Heart left ventricle (tissue), 16 donors: ENCODE measurements at regions not wholly inside any gene's neighbourhood (a gene's known extent, or its start where the extent isn't known, plus 50 kb on each side); places are given as distances from the start of the nearest gene placed in this dataset.

Experiments
- ATAC-seq, 4 donors: fragments of 200-7000 bp; cut with Tn5 transposase; one replicate each; pipeline ENCODE4 v1.9.1; 2020 to 2022; ENCODE audit warnings: moderate library complexity in 4 of 4, mild to moderate bottlenecking in 3 of 4, moderate number of reproducible peaks in 1 of 4
- DNase-seq, 5 donors: peaks; one replicate each; pipeline ENCODE4 v3.0.0-alpha.2; 2020
- H3K27ac ChIP-seq, 12 donors: fragments of 200-600 bp; sonication (generic) in 4 of 12; one replicate each; pipeline versions ENCODE4 v1.5.0 to v1.8.0; 2016 to 2022; ENCODE audit warnings: mild to moderate bottlenecking in 2 of 12
- H3K27me3 ChIP-seq, 9 donors: fragments of 200-600 bp; sonication (generic) in 2 of 9; one replicate each; pipeline versions ENCODE4 v1.5.1 to v1.8.0; 2016 to 2022; ENCODE audit warnings: mild to moderate bottlenecking in 3 of 9
- H3K36me3 ChIP-seq, 9 donors: fragments of 200-600 bp; sonication (generic) in 2 of 9; one replicate each; pipeline versions ENCODE4 v1.5.0 to v1.8.0; 2018 to 2022; ENCODE audit warnings: mild to moderate bottlenecking in 2 of 9
- H3K4me1 ChIP-seq, 12 donors: fragments of 200-600 bp; sonication (generic) in 4 of 12; one replicate each; pipeline versions ENCODE4 v1.5.0 to v1.8.0; 2016 to 2022; ENCODE audit warnings: mild to moderate bottlenecking in 3 of 12
- H3K4me3 ChIP-seq, 12 donors: fragments of 200-600 bp; sonication (generic) in 4 of 12; one replicate each; pipeline versions ENCODE4 v1.5.0 to v1.8.0; 2017 to 2022; ENCODE audit warnings: mild to moderate bottlenecking in 9 of 12, moderate library complexity in 4 of 12
- H3K9me3 ChIP-seq, 12 donors: fragments of 200-600 bp; sonication (generic) in 4 of 12; one replicate each; pipeline versions ENCODE4 v1.5.0 to v1.8.0; 2016 to 2022; ENCODE audit warnings: mild to moderate bottlenecking in 1 of 12
- CTCF ChIP-seq, 12 donors: fragments of 200-600 bp; sonication (generic) in 4 of 12; IDR thresholded peaks; one replicate each; pipeline versions ENCODE4 v1.5.0 to v1.8.0; 2018 to 2022; ENCODE audit warnings: antibody characterized with exemption in 12 of 12, mild to moderate bottlenecking in 5 of 12
- POLR2A ChIP-seq, 2 donors: fragments of 450-650 bp; IDR thresholded peaks; one replicate each; pipeline ENCODE4 v1.6.1; 2017; ENCODE audit warnings: antibody characterized with exemption in 2 of 2, mild to moderate bottlenecking in 2 of 2, moderate library complexity in 2 of 2
- WGBS, 4 donors: extraction: QIAGEN DNeasy Blood & Tissue Kit in 2 of 4; methylation state at CpG; one replicate each; pipeline versions ENCODE4 v1.1.5 to v1.1.7; 2013 to 2018; 5-methylcytosine and 5-hydroxymethylcytosine counted together
- intact Hi-C, 10 donors: fragments of 100-400 bp; cut with DNase I; formaldehyde crosslinking; loops; one replicate each; pipeline versions ENCODE4 v1.11.1 to v1.14.2; 2022
- donor health status: ischemic (EF 13 %, LVEDD 7.1; RV severe dilation, severe dysfunction).
- donor health status: healthy with polysubstance abuse.
- donor health status: DM: no; HTN: yes; CAD: no.
- donor health status: DM: no; HTN: no; CAD: no.
- donor health status: ischemic (EF 25% LVEDD 6.9; RV normal size, moderate dysfunction).
- donor health status: ischemic (EF 25% LVEDD 5.7; RV mildly dilated, moderate dysfunction).
- donor health status: healthy.
- donor health status: DM: yes; HTN: yes; CAD: no.
- donor health status: ischemic (EF 35%, LVEDD 5.7; RV mildly dilated, moderate dysfunction).
- donor health status: nonischemic (EF 11% LVEDD 7.7; RV severe dilation, severe dysfunction).
- donor health status: DM: yes; HTN: yes; CAD: no.
- donor health status: PGD.
- donor health status: ischemic (EF 29% LVEDD 5.4; RV normal size, mild dysfunction).
- donor health status: nonischemic (EF 23%, LVEDD 6.1; RV moderate dilation, normal function).

DNA sequence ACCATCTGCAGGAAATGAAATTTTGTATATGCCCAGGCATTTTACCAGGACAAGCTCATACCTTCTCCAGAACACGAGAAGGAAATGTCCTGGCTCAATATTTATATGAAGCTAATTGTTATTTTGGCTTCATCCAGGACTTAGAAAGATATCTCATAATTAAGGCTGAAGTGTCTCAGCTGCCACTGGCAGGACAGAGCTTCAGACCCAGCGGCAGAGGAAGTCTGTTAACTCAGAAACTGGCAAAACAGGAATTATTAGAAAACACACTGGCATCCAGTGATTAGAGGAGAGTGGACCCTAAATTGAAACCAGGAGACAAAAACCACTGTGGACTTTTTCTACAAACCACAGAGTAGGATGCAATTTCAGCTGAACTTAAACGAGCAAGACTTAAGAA is 329.7 kb downstream of the CYRIA start:
- ATAC-seq: no peak
- 49 to 70% (median 62%) methylated on average over 3 of the region's 3 CpGs for WGBS, 4 donors
- Histone ChIP-seq H3K27me3 (no peaks in the 10 kb centered on the region), H3K27ac (no peak overlapping the region), H3K36me3 (no peaks in the 10 kb centered on the region), H3K4me1 (no peaks in the 10 kb centered on the region), H3K4me3 (no peak overlapping the region), H3K9me3 (peaks cover 0 to 26% (median 8%) of the 10 kb centered on the region in 12 donors)
- intact Hi-C loops: no loop called here
- TF ChIP-seq POLR2A (IDR thresholded peaks at IDR 0.05): no peak
- TF ChIP-seq CTCF (IDR thresholded peaks at IDR 0.05): no peak
- no peak for DNase-seq

DNA sequence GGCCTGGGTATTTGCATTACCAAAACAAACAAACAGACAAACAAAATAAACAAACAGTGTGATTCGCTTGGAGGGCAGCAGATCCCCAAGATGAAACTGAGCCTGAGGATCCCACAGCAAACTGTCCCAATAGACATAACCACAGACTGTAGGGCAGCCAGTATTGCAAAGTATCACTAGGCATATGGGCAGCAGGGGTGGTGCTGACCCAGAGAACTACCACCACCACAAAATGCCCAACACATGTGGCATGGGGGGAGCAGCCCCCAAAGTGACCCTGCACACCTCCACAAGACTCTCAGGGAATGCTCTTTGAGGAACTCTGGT is 330.1 kb downstream of the CYRIA start:
- H3K9me3 ChIP-seq: peaks cover 0 to 24% (median 8%) of the 10 kb centered on the region in 12 donors
- no peak overlapping the region for H3K4me3 ChIP-seq
- intact Hi-C loops: no loop called here
- H3K4me1 ChIP-seq: peaks cover 0 to 2% (median 0%) of the 10 kb centered on the region in 12 donors
- TF ChIP-seq CTCF (IDR thresholded peaks at IDR 0.05): no peak
- TF ChIP-seq POLR2A (IDR thresholded peaks at IDR 0.05): no peak
- H3K36me3 ChIP-seq: no peaks in the 10 kb centered on the region
- DNase-seq (no peak), ATAC-seq (no peak)
- 68 to 84% (median 75%) methylated on average over 1 of the region's 1 CpG for WGBS, 4 donors
- H3K27me3 ChIP-seq: no peaks in the 10 kb centered on the region
- no peak overlapping the region for H3K27ac ChIP-seq

- DNase-seq (no peak), ATAC-seq (no peak)
- H3K27me3 ChIP-seq: no peaks in the 10 kb centered on the region
- H3K4me3 ChIP-seq: no peak overlapping the region
- intact Hi-C loops: no loop called here
- 23 to 71% (median 45%) methylated on average over 2 of the region's 2 CpGs for WGBS, 4 donors
- TF ChIP-seq CTCF (IDR thresholded peaks at IDR 0.05): no peak
- no peak for TF ChIP-seq POLR2A (IDR thresholded peaks at IDR 0.05)
- H3K36me3 ChIP-seq: no peaks in the 10 kb centered on the region
- H3K27ac ChIP-seq: no peak overlapping the region
- H3K4me1 ChIP-seq: peaks cover 0 to 4% (median 0%) of the 10 kb centered on the region in 12 donors
- H3K9me3 ChIP-seq: peaks cover 0 to 18% (median 8%) of the 10 kb centered on the region in 12 donors
These were observed 330.6 kb downstream of the CYRIA start for GRCh38 chr2:16334886-16335603.

DNA sequence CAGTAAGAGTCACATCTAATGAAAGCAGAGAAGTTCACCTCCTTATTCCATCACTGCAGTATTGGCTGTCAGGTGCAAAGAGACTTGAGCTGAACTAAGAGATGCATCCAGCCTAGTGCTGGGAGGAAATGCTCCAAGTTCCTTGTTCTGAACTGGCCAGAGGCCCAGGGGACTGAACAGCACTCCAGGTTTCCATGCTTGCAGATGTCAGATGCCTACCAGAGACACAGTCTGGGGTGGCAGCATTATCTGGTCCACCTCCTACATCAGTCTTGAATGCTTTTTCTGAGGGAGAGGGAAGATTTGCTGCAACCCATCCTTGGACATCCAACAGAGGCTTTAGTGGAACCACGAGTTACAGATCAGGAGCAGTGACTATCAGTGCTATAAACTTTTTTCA is 331.3 kb downstream of the CYRIA start:
- intact Hi-C loops: no loop called here
- no peak for ATAC-seq
- 77 to 100% (median 90%) methylated on average over 1 of the region's 1 CpG for WGBS, 4 donors

More for the DNA sequence above, 331.3 kb downstream of the CYRIA start:
- no peak for DNase-seq
- Histone ChIP-seq H3K36me3 (no peaks in the 10 kb centered on the region), H3K4me3 (no peak overlapping the region), H3K9me3 (peaks cover 0 to 12% (median 5%) of the 10 kb centered on the region in 12 donors), H3K4me1 (peaks cover 0 to 4% (median 0%) of the 10 kb centered on the region in 12 donors), H3K27ac (no peak overlapping the region), H3K27me3 (no peaks in the 10 kb centered on the region)
- no peak for TF ChIP-seq POLR2A (IDR thresholded peaks at IDR 0.05)
- no peak for TF ChIP-seq CTCF (IDR thresholded peaks at IDR 0.05)
